ENCODE measurements at regions not wholly inside any gene's neighbourhood (a gene's known extent, or its start where the extent isn't known, plus 50 kb on each side); places are given as distances from the start of the nearest gene placed in this dataset.

- TF ChIP-seq EZH2 (IDR thresholded peaks at IDR 0.05; ENCODE audit: borderline replicate concordance, insufficient read depth, low read depth, low read length, poor library complexity, severe bottlenecking) (no peak), CTCF (IDR thresholded peaks at IDR 0.05) (no peak)
- Histone ChIP-seq H3K79me2 (ENCODE audit: control insufficient read depth, insufficient read depth, low read length) (no peaks in the 10 kb centered on the region), H4K20me1 (ENCODE audit: control insufficient read depth, insufficient read depth, low read length, poor library complexity, severe bottlenecking) (no peaks in the 10 kb centered on the region), H3K9ac (ENCODE audit: low read length) (no peak overlapping the region), H3K27ac (ENCODE audit: low read length in 2 of 2) (no peak overlapping the region), H3K9me3 (ENCODE audit: control extremely low read depth in 1 of 3, control insufficient read depth in 2 of 3, insufficient read depth in 1 of 3, low read length in 2 of 3) (no peaks in the 10 kb centered on the region), H3K36me3 (replicated peaks in 1 of 2; ENCODE audit: control extremely low read depth in 1 of 2, control insufficient read depth in 1 of 2, extremely low read depth in 1 of 2, insufficient read depth in 2 of 2, low read length in 1 of 2) (no peaks in the 10 kb centered on the region), H3K4me3 (ENCODE audit: control extremely low read depth in 1 of 5, extremely low read depth in 1 of 5, insufficient read depth in 1 of 5, low read depth in 2 of 5, low read length in 4 of 5) (no peak overlapping the region), H2AFZ (ENCODE audit: insufficient read depth, low read depth, low read length, poor library complexity, severe bottlenecking) (no peak overlapping the region), H3K4me2 (replicated peaks; ENCODE audit: low read depth, low read length, poor library complexity, severe bottlenecking) (no peak overlapping the region), H3K4me1 (ENCODE audit: control insufficient read depth in 2 of 2, insufficient read depth in 2 of 2, low read length in 2 of 2) (no peaks in the 10 kb centered on the region), H3K27me3 (replicated peaks in 1 of 4; ENCODE audit: control extremely low read depth in 1 of 4, control insufficient read depth in 3 of 4, insufficient read depth in 4 of 4, low read length in 3 of 4) (no peaks in the 10 kb centered on the region)
- ChIA-PET CTCF (no interaction called here), POLR2A (no interaction called here)
- DNase-seq (no peak), ATAC-seq (ENCODE audit: low read depth) (no peak)
- Mint-ChIP-seq H3K9me3 (ENCODE audit: insufficient read depth) (peaks cover 7% of the 10 kb centered on the region), H3K27ac (no peak overlapping the region), H3K4me1 (no peaks in the 10 kb centered on the region), H3K27me3 (no peaks in the 10 kb centered on the region), H3K4me3 (no peak overlapping the region)
- intact Hi-C loops (cut with micrococcal nuclease): no loop called here
- no CpG with 5 or more reads among the region's 3 CpGs for WGBS (ENCODE audit: insufficient coverage)
Measured at GRCh38 chr9:86804011-86804410, 143.3 kb downstream of the GAS1 start.

GRCh38 chr9:86802900-86803673 lies 144.2 kb downstream of the GAS1 start:
- Histone ChIP-seq H4K20me1 (ENCODE audit: control insufficient read depth, insufficient read depth, low read length, poor library complexity, severe bottlenecking) (no peaks in the 10 kb centered on the region), H3K4me2 (replicated peaks; ENCODE audit: low read depth, low read length, poor library complexity, severe bottlenecking) (no peak overlapping the region), H3K27me3 (replicated peaks in 1 of 4; ENCODE audit: control extremely low read depth in 1 of 4, control insufficient read depth in 3 of 4, insufficient read depth in 4 of 4, low read length in 3 of 4) (no peaks in the 10 kb centered on the region), H3K36me3 (replicated peaks in 1 of 2; ENCODE audit: control extremely low read depth in 1 of 2, control insufficient read depth in 1 of 2, extremely low read depth in 1 of 2, insufficient read depth in 2 of 2, low read length in 1 of 2) (no peaks in the 10 kb centered on the region), H3K9me3 (ENCODE audit: control extremely low read depth in 1 of 3, control insufficient read depth in 2 of 3, insufficient read depth in 1 of 3, low read length in 2 of 3) (no peaks in the 10 kb centered on the region), H3K9ac (ENCODE audit: low read length) (no peak overlapping the region), H3K79me2 (ENCODE audit: control insufficient read depth, insufficient read depth, low read length) (no peaks in the 10 kb centered on the region), H3K27ac (ENCODE audit: low read length in 2 of 2) (no peak overlapping the region), H2AFZ (ENCODE audit: insufficient read depth, low read depth, low read length, poor library complexity, severe bottlenecking) (no peak overlapping the region), H3K4me3 (ENCODE audit: control extremely low read depth in 1 of 5, extremely low read depth in 1 of 5, insufficient read depth in 1 of 5, low read depth in 2 of 5, low read length in 4 of 5) (no peak overlapping the region), H3K4me1 (ENCODE audit: control insufficient read depth in 2 of 2, insufficient read depth in 2 of 2, low read length in 2 of 2) (no peaks in the 10 kb centered on the region)
- ChIA-PET CTCF (no interaction called here), POLR2A (no interaction called here)
- WGBS (ENCODE audit: insufficient coverage): 95% methylated on average over 5 of the region's 5 CpGs
- no peak overlapping the region for H3K4me3 Mint-ChIP-seq
- ATAC-seq (ENCODE audit: low read depth) (no peak), DNase-seq (no peak)
- intact Hi-C loops (cut with micrococcal nuclease): no loop called here
- no peaks in the 10 kb centered on the region for H3K27me3 Mint-ChIP-seq
- no peak for TF ChIP-seq CTCF (IDR thresholded peaks at IDR 0.05)
- no peak for TF ChIP-seq EZH2 (IDR thresholded peaks at IDR 0.05; ENCODE audit: borderline replicate concordance, insufficient read depth, low read depth, low read length, poor library complexity, severe bottlenecking)
- no peak overlapping the region for H3K27ac Mint-ChIP-seq
- peaks cover 7% of the 10 kb centered on the region for H3K9me3 Mint-ChIP-seq (ENCODE audit: insufficient read depth)
- H3K4me1 Mint-ChIP-seq: no peaks in the 10 kb centered on the region
